WTC11 (cell line): ENCODE measurements at regions not wholly inside any gene's neighbourhood (a gene's known extent, or its start where the extent isn't known, plus 50 kb on each side); places are given as distances from the start of the nearest gene placed in this dataset.
A peak's percentile ranks its signal among the peaks of the same experiment; 100 is the strongest.

ENCODE experiments used
- ATAC-seq: fragments of 200-7000 bp; cut with Tn5 transposase; 2 replicates; pipeline ENCODE4 v1.10.0; 2021; ENCODE audit warnings: mild to moderate bottlenecking, moderate library complexity
- CTCF ChIA-PET: fragments of 300-600 bp; sonication (Branson Sonifier 250); formaldehyde crosslinking; loops from one replicate; lab custom pipeline; 2021; ENCODE audit warnings: antibody characterized with exemption; lab: Charles Lee
- POLR2A ChIA-PET: fragments of 350-600 bp; sonication (Branson Sonifier 250); formaldehyde crosslinking; loops from one replicate; lab custom pipeline; 2021; ENCODE audit warnings: antibody characterized with exemption; lab: Charles Lee
- DNase-seq: peaks from one replicate; pipeline ENCODE4 v3.0.0; 2021; ENCODE audit warnings: low spot score
- H3K27ac Mint-ChIP-seq: 2 replicates; pipeline ENCODE4 v1.8.0; 2021; ENCODE audit warnings: mixed read lengths
- H3K27me3 Mint-ChIP-seq: 2 replicates; pipeline ENCODE4 v1.8.0; 2021; ENCODE audit warnings: low read depth, mild to moderate bottlenecking, moderate library complexity, mixed read lengths
- H3K36me3 Mint-ChIP-seq: 2 replicates; pipeline ENCODE4 v1.8.0; 2021; ENCODE audit warnings: mixed read lengths
- H3K4me1 Mint-ChIP-seq: 2 replicates; pipeline ENCODE4 v1.8.0; 2022; ENCODE audit warnings: mixed read lengths
- H3K4me3 Mint-ChIP-seq: 2 replicates; pipeline ENCODE4 v1.8.0; 2021; ENCODE audit warnings: mild to moderate bottlenecking, moderate library complexity, mixed read lengths
- H3K9me3 Mint-ChIP-seq: 2 replicates; pipeline ENCODE4 v1.8.0; 2021; ENCODE audit warnings: mixed read lengths
- AR ChIP-seq: fragments of 250-450 bp; sonication (Bioruptor Pico); IDR thresholded peaks from 2 replicates; pipeline ENCODE4 v1.9.0; 2021; ENCODE audit warnings: mild to moderate bottlenecking
- ATF1 ChIP-seq: sonication (generic); formaldehyde crosslinking; IDR thresholded peaks from 2 replicates; pipeline ENCODE4 v1.8.1; 2023; ENCODE audit warnings: mild to moderate bottlenecking, moderate library complexity, missing genetic modification reagents
- CBFB ChIP-seq: sonication (generic); formaldehyde crosslinking; IDR thresholded peaks from 2 replicates; pipeline ENCODE4 v1.8.1; 2022; ENCODE audit warnings: mild to moderate bottlenecking, low read depth, missing genetic modification reagents
- FOXK1 ChIP-seq: sonication (generic); formaldehyde crosslinking; IDR thresholded peaks from 2 replicates; pipeline ENCODE4 v1.8.0; 2022; ENCODE audit warnings: mild to moderate bottlenecking, moderate library complexity, missing genetic modification reagents
- GRHL2 ChIP-seq: fragments of 250-450 bp; sonication (Bioruptor Pico); IDR thresholded peaks from 2 replicates; pipeline ENCODE4 v1.8.0; 2022; ENCODE audit warnings: mild to moderate bottlenecking, moderate library complexity; ENCODE audit not compliant: insufficient replicate concordance, severe bottlenecking
- HMGA2 ChIP-seq: fragments of 250-450 bp; sonication (Bioruptor Pico); IDR thresholded peaks from 2 replicates; pipeline ENCODE4 v1.4.0; 2021; ENCODE audit warnings: mild to moderate bottlenecking, moderate library complexity
- IRF2 ChIP-seq: sonication (generic); formaldehyde crosslinking; IDR thresholded peaks from 2 replicates; pipeline ENCODE4 v1.8.0; 2022; ENCODE audit warnings: low read depth, missing genetic modification reagents, borderline replicate concordance
- JAZF1 ChIP-seq: fragments of 250-450 bp; sonication (Bioruptor Pico); IDR thresholded peaks from 2 replicates; pipeline ENCODE4 v1.9.0; 2021; ENCODE audit warnings: moderate library complexity, mild to moderate bottlenecking, inconsistent platforms
- MXD4 ChIP-seq: fragments of 250-450 bp; sonication (Bioruptor Pico); IDR thresholded peaks from 2 replicates; pipeline ENCODE4 v1.8.0; 2021; ENCODE audit warnings: mild to moderate bottlenecking, moderate library complexity, borderline replicate concordance
- NR2C2 ChIP-seq: sonication (generic); formaldehyde crosslinking; IDR thresholded peaks from 2 replicates; pipeline ENCODE4 v1.8.0; 2022; ENCODE audit warnings: mild to moderate bottlenecking, missing genetic modification reagents
- OVOL2 ChIP-seq: fragments of 250-450 bp; sonication (Bioruptor Pico); IDR thresholded peaks from 2 replicates; pipeline ENCODE4 v1.9.0; 2021; ENCODE audit warnings: mild to moderate bottlenecking, borderline replicate concordance
- PREB ChIP-seq: sonication (generic); formaldehyde crosslinking; IDR thresholded peaks from 2 replicates; pipeline ENCODE4 v1.8.1; 2022; ENCODE audit warnings: mild to moderate bottlenecking, missing genetic modification reagents, moderate library complexity, borderline replicate concordance
- SOX15 ChIP-seq: fragments of 250-450 bp; sonication (Bioruptor Pico); IDR thresholded peaks from 2 replicates; pipeline ENCODE4 v1.9.0; 2021; ENCODE audit warnings: mild to moderate bottlenecking
- STAT6 ChIP-seq: sonication (generic); formaldehyde crosslinking; conservative IDR thresholded peaks from 2 replicates; pipeline ENCODE4 v1.8.1; 2023; ENCODE audit warnings: mild to moderate bottlenecking, low read depth, missing genetic modification reagents, moderate library complexity
- ZBTB21 ChIP-seq: sonication (generic); formaldehyde crosslinking; IDR thresholded peaks from 2 replicates; pipeline ENCODE4 v1.8.1; 2023; ENCODE audit warnings: mild to moderate bottlenecking, missing genetic modification reagents, borderline replicate concordance
- ZNF219 ChIP-seq: sonication (generic); formaldehyde crosslinking; IDR thresholded peaks from 2 replicates; pipeline ENCODE4 v1.8.0; 2023; ENCODE audit warnings: missing genetic modification reagents, mild to moderate bottlenecking, borderline replicate concordance
- ZNF232 ChIP-seq: sonication (generic); formaldehyde crosslinking; IDR thresholded peaks from 2 replicates; pipeline ENCODE4 v1.8.0; 2022; ENCODE audit warnings: mild to moderate bottlenecking, missing genetic modification reagents
- ZNF423 ChIP-seq: fragments of 250-450 bp; sonication (Bioruptor Pico); IDR thresholded peaks from 2 replicates; pipeline ENCODE4 v2.1.2; 2022; ENCODE audit warnings: mild to moderate bottlenecking, moderate library complexity
- TF ChIP-seq, protein P1 (sequence below): sonication (generic); formaldehyde crosslinking; conservative IDR thresholded peaks from 2 replicates; pipeline ENCODE4 v1.8.1; 2022; ENCODE audit warnings: mild to moderate bottlenecking, missing genetic modification reagents
- TF ChIP-seq, protein P2 (sequence below): sonication (generic); formaldehyde crosslinking; IDR thresholded peaks from 2 replicates; pipeline ENCODE4 v1.8.0; 2022; ENCODE audit warnings: mild to moderate bottlenecking, missing genetic modification reagents
- TF ChIP-seq, protein P3 (sequence below): fragments of 250-450 bp; sonication (Bioruptor Pico); conservative IDR thresholded peaks from 2 replicates; pipeline ENCODE4 v1.9.0; 2021; ENCODE audit warnings: mild to moderate bottlenecking
- TF ChIP-seq, protein P4 (sequence below): sonication (generic); formaldehyde crosslinking; IDR thresholded peaks from 2 replicates; pipeline ENCODE4 v1.8.0; 2022; ENCODE audit warnings: mild to moderate bottlenecking, missing genetic modification reagents

DNA sequence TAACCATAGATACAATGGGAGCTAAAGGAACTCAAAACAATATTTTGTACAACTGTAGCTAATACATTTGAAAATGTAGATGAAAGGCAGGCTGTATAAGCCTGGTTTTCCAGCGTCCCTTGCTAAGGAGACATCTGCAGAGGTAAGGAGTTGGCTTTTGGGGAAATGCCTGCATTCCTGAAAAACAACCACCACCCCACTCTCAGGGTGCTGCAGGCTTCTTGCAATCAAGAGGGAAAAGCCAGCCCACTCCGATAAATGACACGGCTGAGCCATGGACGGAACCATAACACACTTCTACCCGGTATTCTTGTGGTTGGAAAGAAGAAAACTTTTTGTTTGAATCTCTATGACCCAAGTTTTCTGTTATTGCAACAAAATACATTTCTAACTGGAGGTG is 200.3 kb downstream of the TEX36 start:
- peak; percentile 50 for ATAC-seq
- Mint-ChIP-seq H3K36me3 (no peaks in the 10 kb centered on the region), H3K27me3 (no peaks in the 10 kb centered on the region; the same call in 1 of the 2 replicates), H3K9me3 (no peaks in the 10 kb centered on the region), H3K27ac (0 out of 2 replicates have a peak overlapping the region, but pooled peaks have one; percentile 13), H3K4me1 (peaks cover 18% of the 10 kb centered on the region), H3K4me3 (no peak overlapping the region)
- DNase-seq, result no peak
- POLR2A ChIA-PET, result no interaction called here
- CTCF ChIA-PET, result no interaction called here
- TF ChIP-seq OVOL2 (CRISPR knock-in tag) (no peak), FOXK1 (CRISPR knock-in tag) (no peak), NR2C2 (CRISPR knock-in tag) (no peak), ZNF219 (no peak), CBFB (no peak), MXD4 (CRISPR knock-in tag) (no peak)
- TF ChIP-seq, protein P1, sequence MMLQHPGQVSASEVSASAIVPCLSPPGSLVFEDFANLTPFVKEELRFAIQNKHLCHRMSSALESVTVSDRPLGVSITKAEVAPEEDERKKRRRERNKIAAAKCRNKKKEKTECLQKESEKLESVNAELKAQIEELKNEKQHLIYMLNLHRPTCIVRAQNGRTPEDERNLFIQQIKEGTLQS (CRISPR knock-in tag), result no peak
- TF ChIP-seq, protein P2, sequence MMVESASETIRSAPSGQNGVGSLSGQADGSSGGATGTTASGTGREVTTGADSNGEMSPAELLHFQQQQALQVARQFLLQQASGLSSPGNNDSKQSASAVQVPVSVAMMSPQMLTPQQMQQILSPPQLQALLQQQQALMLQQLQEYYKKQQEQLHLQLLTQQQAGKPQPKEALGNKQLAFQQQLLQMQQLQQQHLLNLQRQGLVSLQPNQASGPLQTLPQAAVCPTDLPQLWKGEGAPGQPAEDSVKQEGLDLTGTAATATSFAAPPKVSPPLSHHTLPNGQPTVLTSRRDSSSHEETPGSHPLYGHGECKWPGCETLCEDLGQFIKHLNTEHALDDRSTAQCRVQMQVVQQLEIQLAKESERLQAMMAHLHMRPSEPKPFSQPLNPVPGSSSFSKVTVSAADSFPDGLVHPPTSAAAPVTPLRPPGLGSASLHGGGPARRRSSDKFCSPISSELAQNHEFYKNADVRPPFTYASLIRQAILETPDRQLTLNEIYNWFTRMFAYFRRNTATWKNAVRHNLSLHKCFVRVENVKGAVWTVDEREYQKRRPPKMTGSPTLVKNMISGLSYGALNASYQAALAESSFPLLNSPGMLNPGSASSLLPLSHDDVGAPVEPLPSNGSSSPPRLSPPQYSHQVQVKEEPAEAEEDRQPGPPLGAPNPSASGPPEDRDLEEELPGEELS, result no peak

GRCh38 chr10:125482108-125482507 is 200.9 kb downstream of the TEX36 start:
- no peak overlapping the region for H3K4me3 Mint-ChIP-seq

GRCh38 chr10:125479059-125479458 is 203.9 kb downstream of the TEX36 start:
- ATAC-seq (no peak), DNase-seq (no peak)
- no peaks in the 10 kb centered on the region for H3K27me3 Mint-ChIP-seq
- POLR2A ChIA-PET, result no interaction called here
- no peak overlapping the region for H3K4me3 Mint-ChIP-seq
- H3K4me1 Mint-ChIP-seq, result peaks cover 18% of the 10 kb centered on the region
- H3K36me3 Mint-ChIP-seq, result no peaks in the 10 kb centered on the region
- H3K9me3 Mint-ChIP-seq, result no peaks in the 10 kb centered on the region
- CTCF ChIA-PET, result no interaction called here
- no peak overlapping the region for H3K27ac Mint-ChIP-seq
- TF ChIP-seq ATF1 (CRISPR knock-in tag) (no peak), GRHL2 (CRISPR knock-in tag) (no peak), AR (CRISPR knock-in tag) (no peak), ZNF232 (CRISPR knock-in tag) (no peak), STAT6 (CRISPR knock-in tag) (no peak), CBFB (no peak), ZBTB21 (no peak), JAZF1 (CRISPR knock-in tag) (no peak), SOX15 (no peak)
- TF ChIP-seq, protein P3, sequence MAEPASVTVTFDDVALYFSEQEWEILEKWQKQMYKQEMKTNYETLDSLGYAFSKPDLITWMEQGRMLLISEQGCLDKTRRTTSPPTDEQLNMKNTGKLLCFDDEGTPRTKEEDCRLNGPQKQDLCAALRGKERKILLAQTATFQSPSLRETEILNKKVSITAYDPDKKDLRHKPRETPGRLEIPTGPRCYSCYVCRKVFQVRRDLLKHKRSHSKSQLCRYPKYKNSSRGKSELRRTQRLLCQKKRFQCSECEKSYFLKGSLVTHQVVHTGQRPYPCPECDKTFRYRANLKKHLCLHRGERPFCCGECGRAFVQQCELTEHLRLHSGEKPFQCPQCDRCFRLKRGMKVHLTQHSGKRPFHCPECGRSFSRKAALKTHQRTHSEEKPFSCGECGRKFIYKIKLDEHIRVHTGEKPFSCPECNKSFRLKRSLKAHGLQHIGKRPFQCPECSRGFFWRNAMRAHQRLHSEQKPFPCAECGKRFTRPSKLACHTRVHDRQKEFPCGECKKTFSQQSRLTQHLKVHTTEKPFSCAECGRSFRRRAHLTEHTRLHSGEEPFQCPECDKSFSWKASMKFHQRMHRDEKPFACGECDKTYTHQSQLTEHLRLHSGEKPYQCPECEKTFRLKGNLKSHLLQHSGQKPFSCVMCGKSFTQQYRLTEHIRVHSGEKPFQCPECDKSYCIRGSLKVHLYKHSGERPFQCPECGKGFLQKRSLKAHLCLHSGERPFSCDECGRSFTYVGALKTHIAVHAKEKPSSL, result no peak

More at GRCh38 chr10:125482108-125482507, 200.9 kb downstream of the TEX36 start:
- POLR2A ChIA-PET, result no interaction called here
- TF ChIP-seq IRF2 (CRISPR knock-in tag), result no peak
- no peak for TF ChIP-seq PREB
- no peak for TF ChIP-seq ZNF423 (CRISPR knock-in tag)
- no peak for TF ChIP-seq HMGA2 (CRISPR knock-in tag)
- TF ChIP-seq, protein P4, sequence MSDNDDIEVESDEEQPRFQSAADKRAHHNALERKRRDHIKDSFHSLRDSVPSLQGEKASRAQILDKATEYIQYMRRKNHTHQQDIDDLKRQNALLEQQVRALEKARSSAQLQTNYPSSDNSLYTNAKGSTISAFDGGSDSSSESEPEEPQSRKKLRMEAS (CRISPR knock-in tag), result no peak
- Mint-ChIP-seq H3K36me3 (no peaks in the 10 kb centered on the region), H3K27me3 (no peaks in the 10 kb centered on the region; the same call in 1 of the 2 replicates), H3K27ac (peak overlapping the region; percentile 13; the same call in 1 of the 2 replicates), H3K4me1 (peaks cover 18% of the 10 kb centered on the region), H3K9me3 (no peaks in the 10 kb centered on the region)
- DNase-seq (no peak), ATAC-seq (no peak)
- CTCF ChIA-PET, result no interaction called here
